OCI-LY7 (cell line): ENCODE measurements at regions not wholly inside any gene's neighbourhood (a gene's known extent, or its start where the extent isn't known, plus 50 kb on each side); places are given as distances from the start of the nearest gene placed in this dataset.

Experiments used
- CTCF ChIP-seq: fragments of 200-600 bp; sonication (generic); conservative IDR thresholded peaks from 2 replicates; pipeline ENCODE4 v1.5.1; 2014; ENCODE audit warnings: mild to moderate bottlenecking, antibody characterized with exemption, low read length, moderate library complexity, mixed read lengths
- EZH2phosphoT487 ChIP-seq: fragments of 200-600 bp; sonication (generic); IDR thresholded peaks from 2 replicates; pipeline ENCODE4 v1.6.1; 2018; ENCODE audit warnings: low read depth, borderline replicate concordance, mild to moderate bottlenecking, mixed run types, antibody characterized with exemption, low read length, moderate library complexity, mixed read lengths

GRCh38 chr9:28616310-28616709, 1043.0 kb upstream of the C9orf72 start:
- TF ChIP-seq CTCF: no peak
- no peak for TF ChIP-seq EZH2phosphoT487
